ENCODE measurements at regions not wholly inside any gene's neighbourhood (a gene's known extent, or its start where the extent isn't known, plus 50 kb on each side); places are given as distances from the start of the nearest gene placed in this dataset.
"Not testable (repeated sequence)": the region's sequence is repeated elsewhere in the genome, so short reads cannot be mapped to it uniquely, and the experiment has no call there.

DNA sequence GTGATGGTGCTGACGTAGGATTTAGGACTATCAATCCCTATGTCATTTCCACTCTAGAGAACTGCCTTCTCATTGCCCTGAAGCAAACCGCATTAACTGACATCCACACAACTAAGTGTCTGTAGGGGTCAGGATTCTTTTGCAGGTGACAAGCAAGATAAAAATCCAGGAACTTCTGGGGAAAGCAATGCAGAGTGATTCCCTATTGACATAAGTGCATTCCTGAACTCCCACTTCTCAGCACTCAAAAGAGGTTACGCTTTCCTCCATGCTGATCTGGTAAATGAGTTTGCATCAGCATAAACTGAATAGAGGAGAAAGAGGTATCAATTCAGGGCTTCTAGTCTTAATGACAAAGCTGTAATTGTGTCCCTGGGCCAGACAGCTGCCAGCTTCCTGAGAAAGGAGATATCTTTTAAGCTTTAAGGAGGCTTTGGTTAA, 224.6 kb upstream of the ISX start:
- TF ChIP-seq, protein P1, sequence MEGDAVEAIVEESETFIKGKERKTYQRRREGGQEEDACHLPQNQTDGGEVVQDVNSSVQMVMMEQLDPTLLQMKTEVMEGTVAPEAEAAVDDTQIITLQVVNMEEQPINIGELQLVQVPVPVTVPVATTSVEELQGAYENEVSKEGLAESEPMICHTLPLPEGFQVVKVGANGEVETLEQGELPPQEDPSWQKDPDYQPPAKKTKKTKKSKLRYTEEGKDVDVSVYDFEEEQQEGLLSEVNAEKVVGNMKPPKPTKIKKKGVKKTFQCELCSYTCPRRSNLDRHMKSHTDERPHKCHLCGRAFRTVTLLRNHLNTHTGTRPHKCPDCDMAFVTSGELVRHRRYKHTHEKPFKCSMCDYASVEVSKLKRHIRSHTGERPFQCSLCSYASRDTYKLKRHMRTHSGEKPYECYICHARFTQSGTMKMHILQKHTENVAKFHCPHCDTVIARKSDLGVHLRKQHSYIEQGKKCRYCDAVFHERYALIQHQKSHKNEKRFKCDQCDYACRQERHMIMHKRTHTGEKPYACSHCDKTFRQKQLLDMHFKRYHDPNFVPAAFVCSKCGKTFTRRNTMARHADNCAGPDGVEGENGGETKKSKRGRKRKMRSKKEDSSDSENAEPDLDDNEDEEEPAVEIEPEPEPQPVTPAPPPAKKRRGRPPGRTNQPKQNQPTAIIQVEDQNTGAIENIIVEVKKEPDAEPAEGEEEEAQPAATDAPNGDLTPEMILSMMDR (IDR thresholded peaks at IDR 0.05; ENCODE audit: low read depth, low read length, missing control alignments) = no peak
- DNase-seq (ENCODE audit: extremely low read depth, low read depth) = no peak
- no peak overlapping the region for H3K4me3 ChIP-seq (replicated peaks; ENCODE audit: low read depth, low read length)

DNA sequence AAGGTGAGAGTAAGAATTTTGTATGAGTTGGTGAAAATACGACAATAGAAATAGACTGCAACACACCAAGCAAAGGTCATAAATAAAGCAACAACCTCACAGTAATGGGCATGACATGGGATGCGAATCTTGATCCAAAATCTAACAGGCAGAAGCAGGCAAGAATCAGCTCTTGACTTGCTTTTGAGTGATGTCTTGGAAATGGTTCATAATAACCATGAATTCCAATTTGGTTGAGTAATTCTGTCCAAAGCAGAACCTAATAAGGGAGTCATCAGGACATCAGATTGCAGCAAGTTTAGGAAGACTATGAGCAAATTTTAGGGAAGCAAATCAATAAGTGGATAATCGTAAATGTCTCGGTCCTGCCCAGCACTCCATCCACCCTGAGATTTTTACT, 224.0 kb upstream of the ISX start:
- DNase-seq (ENCODE audit: extremely low read depth, low read depth) = no peak
- no peak overlapping the region for H3K4me3 ChIP-seq (replicated peaks; ENCODE audit: low read depth, low read length)
- TF ChIP-seq, protein P1 (IDR thresholded peaks at IDR 0.05; ENCODE audit: low read depth, low read length, missing control alignments) = no peak

DNA sequence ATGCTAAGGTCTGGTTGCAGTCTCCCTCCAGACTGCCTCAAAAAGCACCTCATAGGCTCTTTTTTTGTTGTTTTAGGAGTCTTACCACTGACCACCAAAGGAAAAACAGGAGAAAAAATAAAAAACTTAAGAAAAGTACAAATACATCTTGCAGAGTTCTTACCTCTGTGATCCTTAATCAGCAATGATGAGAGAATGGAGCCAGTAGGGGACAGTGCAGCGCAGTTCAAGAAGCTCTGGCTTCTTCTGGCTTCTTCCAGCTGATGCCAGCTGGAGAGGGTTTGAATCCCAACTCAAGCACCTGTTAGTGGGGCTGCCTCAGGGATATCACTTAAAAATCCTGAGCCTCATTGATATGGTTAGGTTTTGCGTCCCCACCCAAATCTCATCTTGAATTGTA, 223.3 kb upstream of the ISX start:
- no peak overlapping the region for H3K4me3 ChIP-seq (replicated peaks; ENCODE audit: low read depth, low read length)
- TF ChIP-seq, protein P1 (IDR thresholded peaks at IDR 0.05; ENCODE audit: low read depth, low read length, missing control alignments) = no peak
- no peak for DNase-seq (ENCODE audit: extremely low read depth, low read depth)

DNA sequence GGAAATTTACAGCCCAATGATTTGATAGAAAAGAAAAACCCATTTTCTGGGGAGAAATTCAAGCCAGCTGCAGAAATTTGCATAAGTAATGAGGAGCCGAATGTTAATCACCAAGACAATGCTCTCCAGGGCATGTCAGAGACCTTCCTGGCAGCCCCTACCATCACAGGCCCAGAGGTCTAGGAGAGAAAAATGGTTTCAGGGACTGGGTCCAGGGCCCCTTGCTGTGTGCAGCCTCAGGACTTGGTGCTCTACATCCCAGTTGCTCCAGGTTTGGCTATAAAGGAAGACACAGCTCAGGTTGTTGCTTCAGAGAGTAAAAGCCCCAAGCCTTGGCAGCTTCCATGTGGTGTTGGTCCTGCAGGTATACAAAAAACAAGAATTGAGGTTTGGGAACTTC, 222.2 kb upstream of the ISX start:
- not testable (repeated sequence) for H3K4me3 ChIP-seq (replicated peaks; ENCODE audit: low read depth, low read length); DNase-seq (ENCODE audit: extremely low read depth, low read depth)

DNA sequence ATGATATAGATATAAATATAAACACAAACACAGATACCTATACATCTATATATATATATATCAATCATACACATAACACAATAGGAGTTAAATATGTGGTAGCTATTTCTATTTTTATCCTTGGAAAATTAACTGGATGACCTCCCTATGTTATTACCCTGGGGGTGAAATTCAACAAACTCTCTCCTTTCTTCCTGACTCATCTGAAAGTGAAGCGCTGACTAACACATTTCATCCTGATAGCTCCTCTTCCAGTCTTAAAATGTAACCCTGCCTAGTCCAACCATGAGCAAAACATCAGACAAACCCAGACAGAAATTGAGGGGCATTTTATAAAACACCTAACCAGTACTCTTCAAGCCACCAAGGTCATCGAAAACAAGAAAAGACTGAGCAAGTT, 220.6 kb upstream of the ISX start:
- no peak for DNase-seq (ENCODE audit: extremely low read depth, low read depth)
- no peak overlapping the region for H3K4me3 ChIP-seq (replicated peaks; ENCODE audit: low read depth, low read length)
- TF ChIP-seq, protein P1 (IDR thresholded peaks at IDR 0.05; ENCODE audit: low read depth, low read length, missing control alignments) = no peak

DNA sequence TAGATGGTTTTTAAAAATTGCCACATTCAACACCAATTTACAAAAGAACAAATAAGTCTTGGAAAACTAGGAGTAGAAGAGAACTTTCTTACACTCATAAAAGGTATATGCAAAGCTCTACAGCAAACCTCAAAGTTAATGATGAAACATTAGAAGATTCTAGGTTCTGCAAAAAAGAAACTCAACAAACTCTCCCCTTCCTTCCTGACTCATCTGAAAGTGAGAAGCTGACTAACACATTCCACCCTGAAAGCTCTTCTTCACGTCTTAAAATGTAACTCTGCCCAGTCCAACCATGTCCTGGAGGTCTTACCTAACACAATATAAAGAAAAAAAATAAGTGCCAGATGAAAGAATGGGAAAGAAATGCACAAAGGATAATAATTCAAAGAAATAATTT, 218.9 kb upstream of the ISX start:
- no peak overlapping the region for H3K4me3 ChIP-seq (replicated peaks; ENCODE audit: low read depth, low read length)
- TF ChIP-seq, protein P1 (IDR thresholded peaks at IDR 0.05; ENCODE audit: low read depth, low read length, missing control alignments) = no peak
- DNase-seq (ENCODE audit: extremely low read depth, low read depth) = no peak

DNA sequence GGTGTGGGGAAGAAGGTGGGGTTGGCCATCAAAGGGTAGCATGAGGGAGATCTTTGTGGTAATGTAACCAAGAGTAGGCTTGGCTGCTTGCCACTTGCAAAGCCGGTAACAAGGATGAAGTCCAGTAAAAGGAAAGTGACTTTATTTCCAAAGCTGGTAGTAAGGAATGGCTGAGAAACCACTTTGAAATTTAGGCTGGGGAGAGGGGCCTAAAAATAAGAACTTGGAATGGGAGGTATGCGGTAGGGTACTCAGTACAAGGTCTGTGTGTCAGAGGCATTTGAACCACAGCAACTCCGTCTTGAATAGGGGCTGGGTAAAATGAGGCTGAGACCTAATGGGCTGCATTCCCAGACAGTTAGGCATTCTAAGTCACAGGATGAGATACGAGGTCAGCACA, 216.0 kb upstream of the ISX start:
- TF ChIP-seq, protein P1 (IDR thresholded peaks at IDR 0.05; ENCODE audit: low read depth, low read length, missing control alignments) = no peak
- H3K4me3 ChIP-seq (replicated peaks; ENCODE audit: low read depth, low read length) = no peak overlapping the region
- no peak for DNase-seq (ENCODE audit: extremely low read depth, low read depth)

Measured in HFF-Myc (cell line).